ENCODE measurements at regions not wholly inside any gene's neighbourhood (a gene's known extent, or its start where the extent isn't known, plus 50 kb on each side); places are given as distances from the start of the nearest gene placed in this dataset.
"Not testable (repeated sequence)": the region's sequence is repeated elsewhere in the genome, so short reads cannot be mapped to it uniquely, and the experiment has no call there.

GRCh38 chr3:194054540-194054939 lies 81.4 kb upstream of the HES1 start:
- no peak for DNase-seq

DNA sequence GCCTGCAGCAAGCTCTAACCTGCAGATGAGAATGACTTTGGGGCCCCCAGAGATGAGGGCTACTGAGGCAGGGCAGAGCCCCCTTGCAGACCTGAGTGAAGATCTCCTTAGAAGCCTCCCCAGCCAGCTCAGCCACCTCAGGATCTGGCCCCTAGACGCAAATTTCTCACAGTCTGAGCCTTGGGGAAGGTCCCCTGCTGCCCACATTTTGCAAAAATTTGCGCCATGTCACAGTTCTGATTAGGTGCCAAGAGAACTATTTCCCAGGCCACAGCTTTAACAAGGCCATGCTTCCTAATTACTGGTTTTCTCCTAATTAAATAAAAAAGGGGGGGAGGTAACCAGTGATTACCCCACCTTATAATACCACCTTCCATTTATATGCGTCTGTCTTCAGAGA lies 81.0 kb upstream of the HES1 start:
- no peak for DNase-seq

DNA sequence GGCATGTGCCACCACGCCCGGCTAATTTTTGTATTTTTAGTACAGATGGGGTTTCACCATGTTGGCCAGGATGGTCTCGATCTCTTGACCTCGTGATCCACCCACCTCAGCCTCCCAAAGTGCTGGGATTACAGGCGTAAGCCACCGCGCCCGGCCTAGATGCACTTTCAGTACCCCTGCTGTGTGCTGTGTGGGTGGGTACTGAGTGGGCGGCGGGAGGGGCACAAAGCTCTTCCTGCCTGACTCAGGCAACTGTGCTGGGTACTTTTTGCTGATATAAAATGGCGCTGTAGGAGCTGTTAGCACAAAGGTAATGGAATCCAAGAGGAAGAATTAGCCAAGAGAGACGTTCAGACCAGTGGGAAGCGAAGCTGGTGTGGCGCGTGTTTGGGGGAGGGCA lies 79.6 kb upstream of the HES1 start:
- DNase-seq: not testable (repeated sequence)

DNA sequence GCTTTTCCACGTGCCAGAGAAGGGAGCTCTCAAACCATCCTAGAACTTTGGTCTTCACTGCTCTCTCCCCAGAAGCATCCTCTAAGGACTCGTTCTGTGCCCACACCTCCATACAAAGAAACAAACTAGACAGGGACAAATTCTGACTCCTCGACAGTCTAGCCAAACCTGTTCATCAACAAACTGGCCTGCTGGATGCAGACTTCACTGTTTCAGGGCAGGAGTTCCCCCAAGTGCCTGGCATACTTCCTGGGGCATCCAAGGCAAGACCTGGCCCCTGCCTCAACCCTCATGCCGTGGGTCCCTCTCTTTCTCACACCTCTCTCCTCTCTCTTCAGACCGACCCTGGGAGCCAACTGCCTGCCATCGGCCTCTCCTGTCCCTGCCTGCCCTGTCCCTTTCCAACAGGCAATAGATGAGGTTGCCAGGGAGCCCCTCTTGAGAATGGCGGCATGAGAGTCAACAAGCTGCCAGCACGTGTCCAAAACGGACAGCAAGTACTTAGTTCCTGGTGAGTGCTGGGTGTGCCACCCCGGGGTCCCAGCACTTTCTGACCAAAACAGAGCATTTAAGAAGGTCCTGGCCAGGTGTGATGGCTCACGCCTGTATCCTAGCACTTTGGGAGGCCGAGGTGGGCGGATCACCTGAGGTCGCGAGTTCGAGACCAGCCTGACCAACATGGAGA lies 79.1 kb upstream of the HES1 start:
- DNase-seq: no peak

DNA sequence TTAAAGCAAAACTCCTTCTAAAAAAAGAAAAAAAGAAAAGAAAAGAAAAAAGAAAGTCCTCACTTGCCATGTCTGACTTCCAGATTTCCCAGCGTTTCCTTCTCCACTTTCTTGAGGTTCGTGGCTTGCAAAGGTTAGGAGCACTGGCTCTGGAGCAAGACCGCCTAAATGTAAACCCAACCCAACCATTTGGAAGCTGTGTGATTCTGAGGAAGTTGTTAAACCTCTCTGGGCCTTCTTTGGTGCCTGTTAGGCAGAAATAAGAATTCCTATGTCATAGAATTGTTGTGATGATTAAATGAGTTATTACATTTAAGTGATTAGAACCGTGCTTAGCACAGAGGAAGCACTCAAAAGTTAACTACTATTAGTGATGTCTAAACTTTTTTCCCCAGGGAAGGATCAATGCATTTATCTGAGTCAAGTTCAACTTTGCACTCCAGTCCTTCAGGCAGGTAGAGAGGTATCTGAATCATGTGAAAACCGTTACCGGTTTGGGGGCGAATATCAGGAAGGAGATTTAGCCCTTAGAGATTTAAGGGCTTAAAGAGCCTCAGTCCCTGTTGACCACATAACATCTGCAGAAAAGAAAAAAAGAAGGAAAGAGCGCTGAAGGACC lies 78.3 kb upstream of the HES1 start:
- no peak for DNase-seq

- DNase-seq: peak; percentile 49
Observed at GRCh38 chr3:194058189-194058571, 77.8 kb upstream of the HES1 start.

- DNase-seq: no peak
Observed at GRCh38 chr3:194058753-194059152, 77.2 kb upstream of the HES1 start.

GRCh38 chr3:194061421-194062030 lies 74.4 kb upstream of the HES1 start:
- no peak for DNase-seq

DNA sequence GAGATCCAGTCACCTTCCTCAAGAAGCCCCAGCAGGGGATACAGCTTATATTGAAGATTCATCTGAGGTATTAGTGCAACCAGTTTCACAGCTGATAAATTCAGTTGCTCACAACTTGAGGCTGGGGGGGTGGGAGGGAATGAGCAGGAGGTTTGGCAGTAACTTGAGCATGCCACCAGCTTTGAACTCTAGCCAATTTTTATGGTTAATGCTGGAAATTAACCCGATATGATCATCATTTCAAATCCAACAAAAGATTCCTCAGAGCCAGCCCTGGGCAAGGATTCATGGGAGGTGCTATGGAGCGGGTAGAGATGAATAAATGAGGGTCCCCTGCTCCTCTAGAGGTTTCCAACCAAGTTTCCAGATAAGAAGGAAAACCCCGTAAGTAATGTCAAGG lies 73.1 kb upstream of the HES1 start:
- no peak for DNase-seq

GRCh38 chr3:194064380-194065332 lies 71.3 kb upstream of the HES1 start:
- peak; percentile 47 for DNase-seq

- not testable (repeated sequence) for DNase-seq
Observed at GRCh38 chr3:194067327-194067726, 68.6 kb upstream of the HES1 start.

DNA sequence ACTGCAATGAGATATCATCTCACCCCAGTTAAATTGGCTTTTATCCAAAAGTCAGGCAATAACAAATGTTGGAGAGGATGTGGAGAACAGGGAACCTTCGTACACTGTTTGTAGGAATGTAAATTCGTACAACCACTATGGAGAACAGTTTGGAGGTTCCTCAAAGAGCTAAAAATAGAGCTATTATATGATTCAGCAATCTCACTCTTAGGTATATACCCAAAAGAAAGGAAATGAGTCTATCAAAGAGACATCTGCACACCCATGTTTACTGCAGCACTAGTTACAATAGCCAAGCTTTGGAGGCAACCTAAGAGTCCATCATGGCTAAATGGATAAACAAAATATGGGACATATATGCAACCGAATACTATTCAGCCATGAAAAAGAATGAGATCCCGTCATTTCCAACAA lies 68.0 kb upstream of the HES1 start:
- no peak for DNase-seq

DNA sequence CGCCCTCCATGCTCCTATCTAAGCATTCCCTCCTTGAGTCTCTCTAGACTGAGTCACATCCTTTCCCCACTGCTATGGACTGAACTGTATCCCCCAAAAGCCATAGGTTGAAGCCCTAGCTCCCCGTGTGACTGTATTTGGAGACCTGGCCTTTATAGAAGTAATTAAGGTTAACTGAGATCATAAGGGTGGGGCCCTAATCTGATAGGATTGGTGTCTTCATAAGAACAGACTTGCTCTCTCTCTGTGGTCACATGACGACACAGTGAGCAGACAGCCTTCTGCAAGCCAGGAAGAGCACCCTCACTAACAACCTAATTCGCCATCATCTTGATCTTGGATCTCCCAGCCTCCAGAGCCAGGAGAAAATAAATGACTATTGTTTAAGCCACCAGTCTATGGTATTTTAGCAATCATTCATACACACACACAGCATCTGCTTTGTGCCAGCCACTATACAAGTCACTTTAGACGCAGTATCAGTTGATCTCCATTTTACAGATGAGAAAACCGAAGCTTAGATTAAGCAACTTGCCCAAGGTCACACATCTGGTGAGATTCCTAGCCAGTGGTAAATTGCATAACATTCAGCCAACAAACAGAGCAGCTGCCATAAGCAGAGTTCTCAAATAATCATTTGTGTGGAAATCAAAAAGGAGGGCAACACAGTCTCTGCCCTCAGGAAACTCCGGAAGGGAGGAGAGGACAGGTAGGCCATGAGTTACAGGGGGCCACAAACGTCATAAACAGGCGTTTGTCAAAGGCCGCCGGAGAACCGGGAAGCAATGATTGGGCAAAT lies 66.3 kb upstream of the HES1 start:
- no peak for DNase-seq

GRCh38 chr3:194070220-194070633 lies 65.7 kb upstream of the HES1 start:
- no peak for DNase-seq

DNA sequence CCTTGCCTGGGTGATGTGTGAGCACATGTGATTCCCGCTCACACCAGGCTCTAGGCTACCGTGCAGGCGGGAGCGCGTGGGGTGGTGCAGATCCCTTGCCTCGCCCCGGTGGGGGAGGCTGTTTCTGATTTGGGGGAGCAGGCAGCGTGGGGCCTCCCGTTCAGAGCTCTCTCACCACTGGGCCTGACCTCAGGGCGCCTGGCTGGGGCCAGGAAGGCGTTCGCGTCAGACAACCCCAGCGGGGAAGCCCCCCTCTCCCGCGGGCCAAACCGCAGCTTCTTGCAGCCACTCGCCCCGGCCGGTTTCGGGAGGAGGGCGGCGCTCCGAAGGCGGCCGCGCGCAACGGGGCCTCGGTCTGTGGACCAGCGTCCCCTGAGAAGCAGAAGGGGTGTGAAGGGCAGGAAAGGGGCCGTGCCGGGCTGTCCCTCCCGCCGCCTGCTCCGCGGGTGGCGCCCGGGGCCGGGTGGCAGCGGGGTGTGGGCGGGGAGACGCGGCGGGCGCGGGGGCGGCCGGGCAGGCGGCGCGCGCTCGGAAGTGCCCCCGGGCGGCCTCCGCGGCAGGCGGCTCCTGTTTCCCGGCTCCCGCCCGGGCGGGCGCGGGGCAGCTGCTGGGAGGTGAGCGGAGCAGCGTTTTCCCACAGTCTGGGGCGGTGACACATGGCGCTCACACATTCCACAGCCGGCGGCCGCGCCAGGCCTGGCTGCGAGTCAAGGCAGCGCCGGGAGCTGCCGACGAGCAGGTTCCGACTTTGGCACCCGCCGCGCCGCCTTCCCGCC lies 65.1 kb upstream of the HES1 start:
- DNase-seq: peak; percentile 84

DNA sequence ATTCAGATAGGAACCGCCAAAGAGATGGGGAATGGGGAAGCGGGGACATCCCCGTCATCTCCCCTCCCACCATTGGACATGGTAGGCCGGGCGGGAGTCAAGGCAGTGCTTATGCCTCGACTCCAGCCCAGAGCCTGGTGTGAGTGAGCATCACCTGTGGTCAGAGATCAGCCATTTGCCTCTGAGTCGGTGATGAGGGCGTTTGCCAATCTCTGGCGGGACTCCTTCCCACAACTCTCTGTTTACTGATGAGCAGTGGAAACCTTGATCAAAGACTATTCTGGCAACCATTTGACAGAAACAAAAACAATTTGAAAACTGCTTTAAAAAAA lies 63.9 kb upstream of the HES1 start:
- DNase-seq: no peak

- DNase-seq: no peak
Observed at GRCh38 chr3:194072691-194073279, 63.2 kb upstream of the HES1 start.

- no peak for DNase-seq
Observed at GRCh38 chr3:194073926-194074325, 62.0 kb upstream of the HES1 start.

GRCh38 chr3:194075088-194075615 lies 60.8 kb upstream of the HES1 start:
- no peak for DNase-seq

DNA sequence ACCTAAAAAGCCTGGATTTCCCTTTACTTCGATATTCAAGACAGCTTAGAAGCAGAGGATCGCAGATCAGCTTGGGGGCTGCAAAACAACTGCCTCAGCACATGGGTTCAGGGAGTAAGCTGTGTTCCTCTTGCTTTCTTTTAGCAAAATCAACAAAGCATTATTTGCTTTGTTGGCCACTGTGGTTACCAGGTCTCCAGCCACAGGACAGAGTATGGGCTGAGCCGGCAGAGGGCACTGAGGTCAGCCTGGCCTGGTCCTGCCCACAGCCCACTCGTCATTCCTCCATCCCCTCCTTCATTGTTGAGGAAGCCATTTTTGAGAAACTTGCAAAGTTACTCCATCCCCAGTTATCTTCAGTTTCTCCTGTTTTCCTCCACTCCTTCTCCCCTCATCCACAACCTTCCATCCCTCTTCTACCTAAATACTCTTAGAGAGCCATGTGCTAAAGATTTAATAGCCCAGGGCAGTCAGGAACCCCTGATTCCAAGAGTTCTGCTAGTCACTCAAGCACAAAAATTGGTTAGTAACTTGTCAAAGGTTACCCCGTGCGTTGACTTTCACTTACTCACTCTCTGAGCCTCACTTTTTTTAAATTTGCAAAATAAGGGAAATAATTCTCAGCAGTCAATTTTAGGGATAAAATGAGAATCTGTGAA lies 60.0 kb upstream of the HES1 start:
- DNase-seq: no peak

DNA sequence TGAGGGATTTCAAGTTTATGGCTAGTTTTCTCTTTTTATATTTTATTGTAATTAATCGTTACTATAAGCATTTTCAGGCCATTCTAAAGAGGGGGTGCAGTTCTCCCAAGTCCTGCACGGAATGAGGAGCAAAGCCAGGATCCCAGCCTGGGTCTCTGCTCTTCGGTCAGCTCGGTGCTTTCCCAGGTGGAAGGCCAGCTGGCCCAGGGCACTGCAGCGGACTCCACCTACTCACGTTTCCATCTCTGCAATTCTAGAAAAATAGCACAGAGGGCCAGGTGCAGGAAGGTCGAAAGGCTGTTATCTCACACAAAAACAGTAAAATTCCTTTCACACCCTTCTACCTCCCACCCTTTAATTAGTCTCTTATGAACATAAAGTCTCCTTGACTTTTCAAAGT lies 59.5 kb upstream of the HES1 start:
- no peak for DNase-seq
